ENCODE measurements at regions not wholly inside any gene's neighbourhood (a gene's known extent, or its start where the extent isn't known, plus 50 kb on each side); places are given as distances from the start of the nearest gene placed in this dataset.

- Histone ChIP-seq H3K9me3 (ENCODE audit: control insufficient read depth in 4 of 4, low read length in 3 of 4) (peaks cover 0 to 2% (median 0%) of the 10 kb centered on the region in 4 donors), H3K4me3 (ENCODE audit: low read depth in 1 of 3, low read length in 3 of 3) (peak overlapping the region in 1 of 3 donors; percentile 56), H3K36me3 (ENCODE audit: control insufficient read depth in 4 of 4, insufficient read depth in 3 of 4, low read depth in 1 of 4, low read length in 3 of 4) (no peaks in the 10 kb centered on the region), H3K27me3 (ENCODE audit: control insufficient read depth in 4 of 4, insufficient read depth in 4 of 4, low read length in 3 of 4) (peaks cover 0 to 24% (median 2%) of the 10 kb centered on the region in 4 donors), H3K9ac (ENCODE audit: low read depth in 1 of 2, low read length in 2 of 2) (no peak overlapping the region), H3K27ac (ENCODE audit: low read depth in 1 of 2, low read length in 2 of 2) (no peak overlapping the region), H3K4me1 (ENCODE audit: control insufficient read depth in 4 of 4, insufficient read depth in 4 of 4, low read length in 3 of 4) (peaks cover 3 to 31% (median 19%) of the 10 kb centered on the region in 4 donors)
- DNase-seq (ENCODE audit: low spot score): no peak
- 20% methylated on average over 6 of the region's 6 CpGs for WGBS
- TF ChIP-seq YY1 (IDR thresholded peaks at IDR 0.05) (peak; percentile 3), ZBTB33 (IDR thresholded peaks at IDR 0.05) (no peak)
Measured at GRCh38 chr6:105995391-105995865, 90.7 kb upstream of the PRDM1 start.

GRCh38 chr6:105994591-105995390 is 91.3 kb upstream of the PRDM1 start:
- DNase-seq (ENCODE audit: low spot score): no peak
- peaks cover 0 to 30% (median 2%) of the 10 kb centered on the region in 4 donors for H3K27me3 ChIP-seq (ENCODE audit: control insufficient read depth in 4 of 4, insufficient read depth in 4 of 4, low read length in 3 of 4)

GRCh38 chr6:105994118-105994590 is 92.0 kb upstream of the PRDM1 start:
- DNase-seq (ENCODE audit: low spot score): no peak
- TF ChIP-seq RAD21 (IDR thresholded peaks at IDR 0.05) (peak in 1 of 2 donors; percentile 6), SP1 (IDR thresholded peaks at IDR 0.05) (no peak)
- Histone ChIP-seq H3K36me3 (ENCODE audit: control insufficient read depth in 4 of 4, insufficient read depth in 3 of 4, low read depth in 1 of 4, low read length in 3 of 4) (no peaks in the 10 kb centered on the region), H3K9ac (ENCODE audit: low read depth in 1 of 2, low read length in 2 of 2) (no peak overlapping the region), H3K4me1 (ENCODE audit: control insufficient read depth in 4 of 4, insufficient read depth in 4 of 4, low read length in 3 of 4) (peaks cover 3 to 31% (median 19%) of the 10 kb centered on the region in 4 donors), H3K4me3 (ENCODE audit: low read depth in 1 of 3, low read length in 3 of 3) (peak overlapping the region; percentile 49 to 64 (median 56)), H3K9me3 (ENCODE audit: control insufficient read depth in 4 of 4, low read length in 3 of 4) (peaks cover 0 to 2% (median 0%) of the 10 kb centered on the region in 4 donors), H3K27me3 (ENCODE audit: control insufficient read depth in 4 of 4, insufficient read depth in 4 of 4, low read length in 3 of 4) (peaks cover 0 to 28% (median 2%) of the 10 kb centered on the region in 4 donors), H3K27ac (ENCODE audit: low read depth in 1 of 2, low read length in 2 of 2) (peak overlapping the region in 1 of 2 donors; percentile 11)
- 4% methylated on average over 44 of the region's 44 CpGs for WGBS

More at GRCh38 chr6:105994591-105995390, 91.3 kb upstream of the PRDM1 start:
- 2% methylated on average over 57 of the region's 57 CpGs for WGBS
- Histone ChIP-seq H3K36me3 (ENCODE audit: control insufficient read depth in 4 of 4, insufficient read depth in 3 of 4, low read depth in 1 of 4, low read length in 3 of 4) (no peaks in the 10 kb centered on the region), H3K9me3 (ENCODE audit: control insufficient read depth in 4 of 4, low read length in 3 of 4) (peaks cover 0 to 2% (median 0%) of the 10 kb centered on the region in 4 donors), H3K27ac (ENCODE audit: low read depth in 1 of 2, low read length in 2 of 2) (peak overlapping the region in 1 of 2 donors; percentile 11), H3K4me3 (ENCODE audit: low read depth in 1 of 3, low read length in 3 of 3) (peak overlapping the region; percentile 49 to 64 (median 56)), H3K9ac (ENCODE audit: low read depth in 1 of 2, low read length in 2 of 2) (no peak overlapping the region), H3K4me1 (ENCODE audit: control insufficient read depth in 4 of 4, insufficient read depth in 4 of 4, low read length in 3 of 4) (peaks cover 3 to 31% (median 19%) of the 10 kb centered on the region in 4 donors)
- TF ChIP-seq RAD21 (IDR thresholded peaks at IDR 0.05): peak; percentile 2 to 10
- peak; percentile 13 for TF ChIP-seq YY1 (IDR thresholded peaks at IDR 0.05)
- peak; percentile 22 for TF ChIP-seq MAX (IDR thresholded peaks at IDR 0.05)
- TF ChIP-seq CTCF (IDR thresholded peaks at IDR 0.05; ENCODE audit: low read depth, low read length, missing input control): no peak
